H1 (cell line): ENCODE measurements at regions not wholly inside any gene's neighbourhood (a gene's known extent, or its start where the extent isn't known, plus 50 kb on each side); places are given as distances from the start of the nearest gene placed in this dataset.

Experiments
- CTCF ChIA-PET: fragments of 300-600 bp; sonication (Branson Sonifier 250); formaldehyde crosslinking; loops from one replicate; lab custom pipeline; 2021; ENCODE audit not compliant: partially characterized antibody; lab: Charles Lee
- POLR2A ChIA-PET: fragments of 300-600 bp; sonication (Branson Sonifier 250); formaldehyde crosslinking; loops from one replicate; lab custom pipeline; 2021; ENCODE audit warnings: inconsistent platforms; ENCODE audit not compliant: partially characterized antibody; lab: Charles Lee
- DNase-seq, 2 experiments: peaks; one replicate each; pipeline versions ENCODE4 v3.0.0 to v3.0.0-alpha.2; 2010 to 2022; ENCODE audit warnings: low spot score in 2 of 2, low read depth in 1 of 2, mixed read lengths in 1 of 2
- FAIRE-seq: peaks from 2 replicates; lab custom pipeline; 2011; peaks lifted over from hg19 to GRCh38; lab: Jason Lieb, UNC
- H2AFZ ChIP-seq: 2 replicates; pipeline ENCODE4 v1.8.1; 2012; ENCODE audit warnings: low read length, inconsistent platforms
- H2AK5ac ChIP-seq: 2 replicates; pipeline ENCODE4 v1.6.1; 2013; ENCODE audit warnings: low read depth, low read length
- H2BK120ac ChIP-seq: replicated peaks from 2 replicates; pipeline ENCODE3; 2013; ENCODE audit warnings: low read depth, low read length, inconsistent platforms
- H2BK12ac ChIP-seq: 2 replicates; pipeline ENCODE4 v1.6.1; 2013; ENCODE audit warnings: low read depth, low read length
- H2BK15ac ChIP-seq: 2 replicates; pipeline ENCODE4 v1.6.1; 2013; ENCODE audit warnings: low read length
- H2BK20ac ChIP-seq: 2 replicates; pipeline ENCODE4 v1.6.1; 2013; ENCODE audit warnings: low read length
- H2BK5ac ChIP-seq: 2 replicates; pipeline ENCODE4 v1.6.1; 2013; ENCODE audit warnings: low read depth, low read length
- H3K14ac ChIP-seq: 2 replicates; pipeline ENCODE4 v1.6.1; 2013; ENCODE audit warnings: inconsistent platforms; ENCODE audit not compliant: insufficient read length
- H3K18ac ChIP-seq: 2 replicates; pipeline ENCODE4 v1.6.1; 2013; ENCODE audit warnings: low read length; ENCODE audit errors: extremely low read depth
- H3K23ac ChIP-seq: 2 replicates; pipeline ENCODE4 v1.6.1; 2013; ENCODE audit warnings: inconsistent platforms; ENCODE audit not compliant: insufficient read length
- H3K23me2 ChIP-seq: 2 replicates; pipeline ENCODE4 v1.6.1; 2013; ENCODE audit warnings: low read depth, low read length
- H3K27ac ChIP-seq: 2 replicates; pipeline ENCODE4 v1.6.1; 2011; ENCODE audit warnings: low read depth, low read length, inconsistent platforms
- H3K27me3 ChIP-seq, 4 experiments: replicated peaks in 1 of 4; 1 replicate in 1 of 4; 2 replicates in 3 of 4; pipeline versions ENCODE4 v1.6.1 to v1.8.1; 2011 to 2013; ENCODE audit warnings: low read length in 3 of 4, mild to moderate bottlenecking in 3 of 4, inconsistent platforms in 2 of 4, mixed read lengths in 2 of 4, moderate library complexity in 1 of 4; ENCODE audit not compliant: control insufficient read depth in 3 of 4, insufficient read depth in 3 of 4; ENCODE audit errors: extremely low read depth in 1 of 4
- H3K36me3 ChIP-seq, 4 experiments: 2 replicates each; pipeline versions ENCODE4 v1.6.1 to v1.8.1; 2011 to 2013; ENCODE audit warnings: mild to moderate bottlenecking in 4 of 4, low read length in 3 of 4, moderate library complexity in 2 of 4, control low read depth in 1 of 4, inconsistent platforms in 1 of 4; ENCODE audit not compliant: insufficient read depth in 4 of 4, control insufficient read depth in 2 of 4
- H3K4ac ChIP-seq: replicated peaks from 2 replicates; pipeline ENCODE3; 2013; ENCODE audit warnings: low read length, low read depth, mixed read lengths, inconsistent platforms; ENCODE audit not compliant: insufficient read length
- H3K4me1 ChIP-seq, 4 experiments: replicated peaks in 1 of 4; 1 replicate in 1 of 4; 2 replicates in 3 of 4; pipeline versions ENCODE4 v1.6.1 to v1.8.1; 2011 to 2013; ENCODE audit warnings: low read length in 3 of 4, inconsistent platforms in 2 of 4, mixed read lengths in 1 of 4; ENCODE audit not compliant: insufficient read depth in 4 of 4, control insufficient read depth in 3 of 4
- H3K4me2 ChIP-seq, 2 experiments: 2 replicates each; pipeline versions ENCODE4 v1.6.1 to v1.8.1; 2011 to 2013; ENCODE audit warnings: low read depth in 2 of 2, low read length in 2 of 2, control low read depth in 1 of 2, inconsistent platforms in 1 of 2, mild to moderate bottlenecking in 1 of 2; ENCODE audit not compliant: insufficient read depth in 1 of 2
- H3K4me3 ChIP-seq, 4 experiments: fragments of 200-600, 300-600 bp in 1 of 4; sonication (generic), shearing (Covaris generic), sonication (Bioruptor Twin) in 1 of 4; 2 replicates each; pipeline versions ENCODE4 v1.5.1 to v1.8.1; 2011 to 2016; ENCODE audit warnings: low read length in 4 of 4, low read depth in 3 of 4, control low read depth in 2 of 4, inconsistent platforms in 2 of 4, mild to moderate bottlenecking in 2 of 4, mixed read lengths in 1 of 4, moderate library complexity in 1 of 4; ENCODE audit not compliant: insufficient read depth in 2 of 4; ENCODE audit errors: extremely low read depth in 1 of 4
- H3K56ac ChIP-seq: replicated peaks from 2 replicates; pipeline ENCODE3; 2013; ENCODE audit warnings: low read depth, mild to moderate bottlenecking, mixed read lengths, low read length, inconsistent platforms; ENCODE audit not compliant: insufficient read length
- H3K79me1 ChIP-seq: 2 replicates; pipeline ENCODE4 v1.6.1; 2013; ENCODE audit warnings: low read depth, low read length, control low read depth
- H3K79me2 ChIP-seq, 2 experiments: 2 replicates each; pipeline versions ENCODE4 v1.6.1 to v1.8.1; 2012 to 2013; ENCODE audit warnings: low read length in 2 of 2, mild to moderate bottlenecking in 2 of 2, inconsistent platforms in 1 of 2; ENCODE audit not compliant: insufficient read depth in 2 of 2, control insufficient read depth in 1 of 2
- H3K9ac ChIP-seq, 4 experiments: replicated peaks in 1 of 4; 1 replicate in 1 of 4; 2 replicates in 3 of 4; pipeline versions ENCODE4 v1.6.1 to v1.8.1; 2011 to 2013; ENCODE audit warnings: low read depth in 3 of 4, low read length in 3 of 4, control low read depth in 2 of 4, mild to moderate bottlenecking in 2 of 4, moderate library complexity in 2 of 4, inconsistent platforms in 1 of 4; ENCODE audit errors: extremely low read depth in 1 of 4
- H3K9me3 ChIP-seq, 2 experiments: 2 replicates each; pipeline versions ENCODE4 v1.6.1 to v1.8.1; 2012 to 2013; ENCODE audit warnings: mild to moderate bottlenecking in 2 of 2, moderate library complexity in 2 of 2, control low read depth in 1 of 2, inconsistent platforms in 1 of 2, low read depth in 1 of 2, low read length in 1 of 2, mixed read lengths in 1 of 2; ENCODE audit not compliant: insufficient read depth in 2 of 2
- H4K20me1 ChIP-seq, 2 experiments: replicated peaks in 1 of 2; 2 replicates each; pipeline versions ENCODE3 to v1.8.1; 2011 to 2013; ENCODE audit warnings: inconsistent platforms in 2 of 2, low read length in 2 of 2, mild to moderate bottlenecking in 1 of 2; ENCODE audit not compliant: insufficient read depth in 2 of 2, control insufficient read depth in 1 of 2
- H4K5ac ChIP-seq: 2 replicates; pipeline ENCODE4 v1.6.1; 2013; ENCODE audit warnings: low read length, low read depth, mixed read lengths, inconsistent platforms; ENCODE audit not compliant: insufficient read length
- H4K8ac ChIP-seq: 2 replicates; pipeline ENCODE4 v1.8.0; 2013; ENCODE audit warnings: mild to moderate bottlenecking, moderate library complexity, low read length, inconsistent platforms; ENCODE audit not compliant: insufficient read depth; ENCODE audit errors: extremely low read depth
- H4K91ac ChIP-seq: replicated peaks from 2 replicates; pipeline ENCODE3; 2013; ENCODE audit warnings: low read length, mixed read lengths, inconsistent platforms; ENCODE audit not compliant: insufficient read length
- CBX5 ChIP-seq: fragments of 300-800, 300-1000 bp; sonication (generic); IDR thresholded peaks from 2 replicates; pipeline ENCODE4 v1.7.1; 2016; ENCODE audit warnings: antibody characterized with exemption, low read length, low read depth
- RBBP5 ChIP-seq: IDR thresholded peaks from 2 replicates; pipeline ENCODE4 v1.7.1; 2012; ENCODE audit warnings: low read depth, mild to moderate bottlenecking, inconsistent platforms, low read length, moderate library complexity, borderline replicate concordance
- TBP ChIP-seq: IDR thresholded peaks from 2 replicates; pipeline ENCODE4 v1.6.1; 2011; ENCODE audit warnings: low read depth, low read length, improper control_type of control experiment
- WGBS, 2 experiments: shearing (Covaris generic) in 1 of 2; methylation state at CpG; one replicate each; pipeline versions ENCODE4 v1.1.6 to v1.1.7; 2013 to 2015; ENCODE audit warnings: low lambda C conversion rate in 2 of 2, mixed read lengths in 2 of 2, inconsistent platforms in 1 of 2, low coverage in 1 of 2, missing lambda C conversion rate in 1 of 2; ENCODE audit not compliant: insufficient replicate concordance in 2 of 2, insufficient coverage in 1 of 2, insufficient read length in 1 of 2; ENCODE audit errors: extremely low coverage in 1 of 2, missing lambda C conversion rate in 1 of 2; 5-methylcytosine and 5-hydroxymethylcytosine counted together

DNA sequence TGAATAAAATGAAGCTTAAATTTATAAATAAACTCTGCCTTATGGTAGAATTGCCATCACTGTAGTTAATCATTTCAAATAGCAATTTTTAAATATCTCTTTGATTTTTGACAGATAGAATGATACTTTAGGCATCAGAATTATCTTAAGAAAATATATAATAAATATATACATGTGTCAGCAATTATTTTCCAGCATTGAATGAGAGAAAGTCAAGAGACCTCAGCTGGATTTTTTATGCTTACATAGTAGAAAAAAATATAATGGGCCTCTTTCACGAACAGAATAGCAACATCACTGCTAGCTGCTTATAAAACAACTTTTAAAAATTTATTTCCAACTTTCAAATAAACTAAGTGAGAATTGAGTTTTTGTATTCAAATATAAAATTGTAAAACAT is 424.0 kb upstream of the MAGEB16 start:
- no peak overlapping the region for H2AFZ ChIP-seq
- ChIA-PET POLR2A (no interaction called here), CTCF (no interaction called here)
- no peaks in the 10 kb centered on the region for H3K27me3 ChIP-seq
- no peak overlapping the region for H3K4me2 ChIP-seq
- no peak overlapping the region for H3K18ac ChIP-seq
- no peak for TF ChIP-seq CBX5
- TF ChIP-seq TBP, result no peak
- TF ChIP-seq RBBP5, result no peak
- no peak overlapping the region for H2BK15ac ChIP-seq
- H4K5ac ChIP-seq, result no peak overlapping the region
- no peaks in the 10 kb centered on the region for H3K4me1 ChIP-seq
- H3K79me2 ChIP-seq, result no peaks in the 10 kb centered on the region
- H3K56ac ChIP-seq, result no peak overlapping the region
- H4K8ac ChIP-seq, result no peak overlapping the region
- no peak overlapping the region for H3K27ac ChIP-seq
- H3K9me3 ChIP-seq, result no peaks in the 10 kb centered on the region
- H3K36me3 ChIP-seq, result no peaks in the 10 kb centered on the region
- H3K9ac ChIP-seq, result no peak overlapping the region
- no peak overlapping the region for H2BK12ac ChIP-seq
- H2AK5ac ChIP-seq, result no peak overlapping the region
- no peaks in the 10 kb centered on the region for H3K23me2 ChIP-seq
- H4K20me1 ChIP-seq, result no peaks in the 10 kb centered on the region
- H3K14ac ChIP-seq, result no peak overlapping the region
- H4K91ac ChIP-seq, result no peak overlapping the region
- H2BK120ac ChIP-seq, result no peak overlapping the region
- H2BK5ac ChIP-seq, result no peak overlapping the region
- H2BK20ac ChIP-seq, result no peak overlapping the region
- H3K79me1 ChIP-seq, result no peaks in the 10 kb centered on the region
- 71% methylated on average over 1 of the region's 1 CpG; no CpG with 5 or more reads in 1 of the 2 experiments for WGBS, 2 experiments
- DNase-seq, result no peak
- FAIRE-seq, result no peak
- no peak overlapping the region for H3K4me3 ChIP-seq
- H3K4ac ChIP-seq, result no peak overlapping the region
- H3K23ac ChIP-seq, result no peak overlapping the region
